Body of pancreas (tissue), 4 donors: ENCODE measurements at regions not wholly inside any gene's neighbourhood (a gene's known extent, or its start where the extent isn't known, plus 50 kb on each side); places are given as distances from the start of the nearest gene placed in this dataset.

ENCODE experiments used
- ATAC-seq: fragments of 150-250 bp; one replicate; pipeline ENCODE4 v1.9.1; 2016
- DNase-seq, 4 donors: peaks; one replicate each; pipeline ENCODE4 v3.0.0-alpha.2; 2019
- H3K27ac ChIP-seq, 4 donors: fragments of 200-600 bp; sonication (generic); 1 replicate in 3 of 4; 2 replicates in 1 of 4; pipeline versions ENCODE4 v1.5.1 to v1.6.1; 2016 to 2019; ENCODE audit warnings: mild to moderate bottlenecking in 1 of 4, mixed read lengths in 1 of 4, moderate library complexity in 1 of 4
- H3K27me3 ChIP-seq, 2 donors: fragments of 200-600 bp; sonication (generic); one replicate each; pipeline ENCODE4 v1.6.0; 2016; ENCODE audit warnings: mild to moderate bottlenecking in 1 of 2
- H3K36me3 ChIP-seq, 2 donors: fragments of 200-600 bp; sonication (generic); replicated peaks in 1 of 2; 2 replicates each; pipeline ENCODE4 v1.5.1; 2016; ENCODE audit warnings: low read depth in 2 of 2; ENCODE audit not compliant: insufficient read depth in 1 of 2
- H3K4me1 ChIP-seq: fragments of 200-600 bp; sonication (generic); one replicate; pipeline ENCODE4 v1.6.0; 2016
- H3K4me3 ChIP-seq, 2 donors: fragments of 200-600 bp; sonication (generic); 1 replicate in 1 of 2; 2 replicates in 1 of 2; pipeline ENCODE4 v1.5.1; 2016 to 2019
- H3K9me3 ChIP-seq, 3 donors: fragments of 200-600 bp; sonication (generic); 1 replicate in 2 of 3; 2 replicates in 1 of 3; pipeline ENCODE4 v1.5.1; 2016
- POLR2A ChIP-seq, 3 donors: fragments of 450-650 bp; IDR thresholded peaks; one replicate each; pipeline ENCODE4 v1.6.1; 2016; ENCODE audit warnings: antibody characterized with exemption in 3 of 3, mild to moderate bottlenecking in 2 of 3
- WGBS, 2 donors: methylation state at CpG; one replicate each; pipeline ENCODE4 v1.1.5; 2017; 5-methylcytosine and 5-hydroxymethylcytosine counted together
- intact Hi-C: fragments of 100-400 bp; cut with DNase I; formaldehyde crosslinking; loops from one replicate; pipeline ENCODE4 v1.15.1; 2023
- TF ChIP-seq, protein P1 (sequence below), 7 experiments: fragments of 450-650 bp in 4 of 7; fragments of 200-600 bp in 3 of 7; sonication (generic) in 3 of 7; IDR thresholded peaks; one replicate each; pipeline ENCODE4 v1.5.1; 2016 to 2019; ENCODE audit warnings: antibody characterized with exemption in 7 of 7

DNA sequence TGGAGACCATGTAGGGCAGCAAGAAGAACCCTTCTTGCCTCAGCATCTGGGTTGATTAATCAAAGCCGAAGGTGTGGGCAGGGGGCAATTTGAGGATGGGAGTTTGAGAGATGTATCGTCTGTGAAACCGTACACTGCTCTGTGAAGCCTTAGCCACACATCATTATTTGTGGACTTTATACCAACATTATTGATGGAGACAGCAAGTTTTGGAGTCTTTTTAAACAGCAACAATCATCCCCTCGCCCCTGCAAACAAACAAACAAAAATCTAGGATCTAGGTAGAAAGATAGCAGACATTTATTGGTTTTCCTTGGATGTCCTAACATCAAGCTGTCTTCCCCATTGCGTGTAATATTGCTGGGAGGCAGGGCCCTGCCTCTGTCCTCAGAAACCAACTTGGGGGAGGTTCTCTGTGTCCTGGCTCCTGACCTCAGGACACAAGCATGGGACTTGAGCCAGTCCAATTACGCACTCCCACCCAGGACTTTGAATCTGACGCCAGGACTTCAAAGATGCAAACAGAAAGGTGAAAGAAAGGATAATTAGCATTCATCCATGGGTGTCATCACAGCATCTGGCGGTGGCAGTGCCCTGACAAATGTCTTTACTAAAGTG lies 61.6 kb upstream of the PLET1 start:
- ATAC-seq = no peak
- H3K27me3 ChIP-seq = no peaks in the 10 kb centered on the region
- no peak for TF ChIP-seq POLR2A (IDR thresholded peaks at IDR 0.05)
- WGBS, 2 donors = 71 to 80% methylated on average over 8 of the region's 8 CpGs
- DNase-seq = no peak
- H3K4me1 ChIP-seq = peaks cover 23% of the 10 kb centered on the region
- intact Hi-C loops = no loop called here
- H3K4me3 ChIP-seq = no peak overlapping the region
- H3K9me3 ChIP-seq = no peaks in the 10 kb centered on the region
- peak overlapping the region; percentile 36 to 82 (median 70) for H3K27ac ChIP-seq
- no peaks in the 10 kb centered on the region for H3K36me3 ChIP-seq

DNA sequence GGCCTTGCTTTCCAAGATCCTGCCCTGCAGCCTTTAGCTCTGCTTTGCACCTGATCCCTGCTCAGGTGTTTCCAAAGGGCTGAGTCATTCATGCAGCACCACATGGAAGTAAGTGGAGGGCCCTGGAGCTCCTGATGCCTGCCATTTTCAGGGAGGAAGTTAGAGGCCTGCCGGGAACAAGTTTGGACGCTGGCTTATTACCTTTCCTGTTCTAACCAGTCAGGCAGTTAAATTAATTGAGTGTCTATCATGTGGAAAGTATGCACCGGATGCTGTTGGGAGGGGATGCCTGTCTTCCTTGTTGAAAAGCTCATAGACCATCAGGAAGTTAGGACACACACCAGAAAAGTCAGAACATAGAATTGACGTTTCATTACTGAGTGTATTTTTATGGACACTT lies 73.7 kb upstream of the PLET1 start:
- Histone ChIP-seq H3K36me3 (no peaks in the 10 kb centered on the region), H3K27ac (no peak overlapping the region), H3K27me3 (no peaks in the 10 kb centered on the region), H3K9me3 (no peaks in the 10 kb centered on the region), H3K4me1 (no peaks in the 10 kb centered on the region), H3K4me3 (no peak overlapping the region)
- TF ChIP-seq, protein P1, sequence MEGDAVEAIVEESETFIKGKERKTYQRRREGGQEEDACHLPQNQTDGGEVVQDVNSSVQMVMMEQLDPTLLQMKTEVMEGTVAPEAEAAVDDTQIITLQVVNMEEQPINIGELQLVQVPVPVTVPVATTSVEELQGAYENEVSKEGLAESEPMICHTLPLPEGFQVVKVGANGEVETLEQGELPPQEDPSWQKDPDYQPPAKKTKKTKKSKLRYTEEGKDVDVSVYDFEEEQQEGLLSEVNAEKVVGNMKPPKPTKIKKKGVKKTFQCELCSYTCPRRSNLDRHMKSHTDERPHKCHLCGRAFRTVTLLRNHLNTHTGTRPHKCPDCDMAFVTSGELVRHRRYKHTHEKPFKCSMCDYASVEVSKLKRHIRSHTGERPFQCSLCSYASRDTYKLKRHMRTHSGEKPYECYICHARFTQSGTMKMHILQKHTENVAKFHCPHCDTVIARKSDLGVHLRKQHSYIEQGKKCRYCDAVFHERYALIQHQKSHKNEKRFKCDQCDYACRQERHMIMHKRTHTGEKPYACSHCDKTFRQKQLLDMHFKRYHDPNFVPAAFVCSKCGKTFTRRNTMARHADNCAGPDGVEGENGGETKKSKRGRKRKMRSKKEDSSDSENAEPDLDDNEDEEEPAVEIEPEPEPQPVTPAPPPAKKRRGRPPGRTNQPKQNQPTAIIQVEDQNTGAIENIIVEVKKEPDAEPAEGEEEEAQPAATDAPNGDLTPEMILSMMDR (IDR thresholded peaks at IDR 0.05) = no peak
- no peak for TF ChIP-seq POLR2A (IDR thresholded peaks at IDR 0.05)
- DNase-seq = no peak
- 61 to 62% methylated on average over 3 to 4 of the region's 4 CpGs for WGBS, 2 donors
- ATAC-seq = no peak
- intact Hi-C loops = no loop called here

DNA sequence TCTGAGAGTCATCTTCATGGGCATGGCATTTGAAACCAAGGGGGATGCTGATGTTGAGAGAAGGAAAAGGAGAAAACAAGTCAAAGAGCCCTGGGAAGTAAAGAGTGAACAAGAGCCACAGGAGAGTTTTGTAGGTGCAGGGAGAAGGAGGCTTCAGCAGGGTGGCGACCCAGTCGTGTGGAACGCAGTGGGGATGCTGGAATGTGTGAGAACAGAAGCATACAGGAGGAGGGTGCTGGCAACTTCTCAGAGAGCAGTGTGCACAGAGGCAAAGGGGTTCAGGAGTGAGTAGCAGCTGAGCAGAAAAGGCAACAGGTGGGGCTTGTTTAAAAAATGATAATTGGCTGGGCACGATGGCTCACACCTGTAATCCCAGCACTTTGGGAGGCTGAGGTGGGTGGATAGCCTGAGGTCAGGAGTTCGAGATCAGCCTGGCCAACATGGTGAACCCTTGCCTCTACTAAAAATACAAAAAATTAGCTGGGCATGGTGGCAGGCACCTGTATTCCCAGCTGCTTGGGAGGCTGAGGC lies 75.8 kb upstream of the PLET1 start:
- Histone ChIP-seq H3K27ac (no peak overlapping the region), H3K9me3 (no peaks in the 10 kb centered on the region), H3K27me3 (no peaks in the 10 kb centered on the region), H3K36me3 (no peaks in the 10 kb centered on the region), H3K4me3 (no peak overlapping the region), H3K4me1 (no peaks in the 10 kb centered on the region)
- 67 to 85% methylated on average over 5 of the region's 5 CpGs for WGBS, 2 donors
- no peak for DNase-seq
- intact Hi-C loops = no loop called here
- ATAC-seq = no peak
- TF ChIP-seq, protein P1 (IDR thresholded peaks at IDR 0.05) = no peak
- TF ChIP-seq POLR2A (IDR thresholded peaks at IDR 0.05) = no peak

DNA sequence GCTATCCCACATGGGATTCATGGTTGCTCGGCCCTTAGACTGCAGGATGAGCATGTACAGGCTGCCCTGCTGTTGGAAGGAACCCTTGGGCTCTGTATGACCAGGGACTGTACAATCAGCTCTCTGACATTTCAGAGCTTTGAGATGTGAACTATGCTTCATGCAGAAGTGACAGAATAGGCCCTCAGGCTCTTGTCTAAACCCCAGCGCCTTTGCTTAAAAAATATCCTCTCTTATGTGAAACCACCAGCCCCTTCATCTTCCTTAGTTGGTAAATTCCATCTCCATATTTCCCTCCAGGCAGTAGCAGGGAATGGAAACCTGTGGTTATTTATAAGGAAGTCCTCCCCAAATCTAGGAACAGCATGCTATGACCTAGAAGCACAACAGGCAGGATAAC lies 78.9 kb upstream of the PLET1 start:
- no peaks in the 10 kb centered on the region for H3K27me3 ChIP-seq
- no peaks in the 10 kb centered on the region for H3K36me3 ChIP-seq
- H3K4me3 ChIP-seq = no peak overlapping the region
- no peaks in the 10 kb centered on the region for H3K9me3 ChIP-seq
- H3K4me1 ChIP-seq = peaks cover 4% of the 10 kb centered on the region
- TF ChIP-seq, protein P1 (IDR thresholded peaks at IDR 0.05) = no peak
- no peak for TF ChIP-seq POLR2A (IDR thresholded peaks at IDR 0.05)
- intact Hi-C loops = no loop called here
- DNase-seq = no peak
- no peak for ATAC-seq
- WGBS, 2 donors = 64 to 84% methylated on average over 2 of the region's 2 CpGs
- no peak overlapping the region for H3K27ac ChIP-seq

DNA sequence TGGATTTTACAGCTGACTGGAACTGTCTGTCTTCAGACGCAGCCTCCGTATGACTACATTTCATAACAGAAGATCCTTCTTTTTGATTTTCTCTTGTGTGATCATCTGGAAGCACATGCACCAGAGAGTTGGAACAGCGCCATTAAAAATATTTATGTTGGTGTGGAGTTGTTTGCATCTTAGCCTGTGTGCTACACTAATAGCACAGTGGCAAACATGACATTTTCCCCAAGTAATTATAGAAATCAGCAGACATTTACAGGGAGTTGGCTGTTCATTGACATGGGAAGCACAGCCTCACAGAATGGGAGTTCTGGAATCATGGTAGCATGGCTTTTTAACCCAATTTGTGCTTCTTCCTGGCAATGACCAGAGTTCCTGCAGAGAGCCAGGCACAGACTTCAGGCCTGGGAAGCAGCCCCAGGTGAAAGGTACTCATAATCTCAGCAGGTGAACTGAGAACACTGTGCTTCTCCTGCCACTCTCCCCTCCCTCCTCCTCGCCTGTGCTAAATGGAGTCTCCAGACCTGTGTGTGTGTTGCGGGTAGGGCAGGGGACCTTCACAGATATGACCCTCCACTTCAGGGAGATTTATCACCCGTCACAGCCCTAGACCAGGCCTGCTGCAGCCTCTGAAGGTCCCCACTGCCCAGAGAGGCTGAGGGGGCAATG lies 82.8 kb upstream of the PLET1 start:
- DNase-seq (no peak), ATAC-seq (no peak)
- Histone ChIP-seq H3K4me1 (peaks cover 4% of the 10 kb centered on the region), H3K36me3 (no peaks in the 10 kb centered on the region), H3K27ac (no peak overlapping the region), H3K9me3 (no peaks in the 10 kb centered on the region), H3K27me3 (no peaks in the 10 kb centered on the region), H3K4me3 (no peak overlapping the region)
- no peak for TF ChIP-seq POLR2A (IDR thresholded peaks at IDR 0.05)
- TF ChIP-seq, protein P1 (IDR thresholded peaks at IDR 0.05) = no peak
- 80 to 83% methylated on average over 4 to 6 of the region's 6 CpGs for WGBS, 2 donors
- intact Hi-C loops = no loop called here
